ENCODE measurements at regions not wholly inside any gene's neighbourhood (a gene's known extent, or its start where the extent isn't known, plus 50 kb on each side); places are given as distances from the start of the nearest gene placed in this dataset.
"Not testable (repeated sequence)": the region's sequence is repeated elsewhere in the genome, so short reads cannot be mapped to it uniquely, and the experiment has no call there.

GRCh38 chr2:122670897-122671296, 915.4 kb downstream of the TSN start:
- ATAC-seq: no peak

DNA sequence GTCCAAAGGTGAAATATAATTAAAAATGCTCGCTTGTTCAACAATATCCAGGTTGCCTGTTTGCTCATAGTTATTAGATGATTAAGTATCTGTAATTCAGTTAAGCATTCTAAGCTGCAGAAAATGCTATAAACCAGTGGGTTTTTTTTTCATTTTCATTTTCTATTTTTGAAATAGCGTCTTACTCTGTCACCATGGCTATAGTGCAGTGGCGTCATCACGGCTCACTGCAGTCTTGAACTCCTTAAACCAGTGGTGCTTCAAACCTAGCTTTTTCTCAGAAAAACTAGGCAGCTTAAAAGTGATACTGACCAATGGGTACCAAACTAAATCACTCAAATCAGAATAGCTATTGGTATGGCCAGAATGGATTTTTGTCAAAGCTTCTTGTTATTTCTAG, 925.2 kb downstream of the TSN start:
- no peak for ATAC-seq

DNA sequence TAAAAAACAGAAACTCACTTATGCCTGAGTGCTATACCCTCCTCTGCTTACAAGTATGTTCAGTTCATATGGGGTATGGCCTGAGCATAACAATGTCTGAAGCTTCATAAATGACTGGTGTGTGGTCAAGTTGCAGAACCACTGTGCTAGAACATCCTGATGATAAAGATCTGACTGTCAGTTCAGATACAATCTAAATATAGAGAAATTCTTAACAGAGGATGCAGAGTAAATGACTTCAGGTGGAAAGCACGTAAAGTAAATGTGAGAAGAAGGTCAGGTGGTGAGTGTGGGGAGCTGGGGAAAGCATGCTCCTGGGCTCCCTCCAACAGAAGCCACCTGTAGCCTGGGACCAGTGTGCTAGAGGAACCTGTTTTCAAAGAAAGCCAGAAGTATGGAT, 926.2 kb downstream of the TSN start:
- ATAC-seq: no peak

GRCh38 chr2:122682356-122682755, 926.9 kb downstream of the TSN start:
- ATAC-seq: no peak

GRCh38 chr2:122683018-122683417, 927.6 kb downstream of the TSN start:
- ATAC-seq: no peak

GRCh38 chr2:122692400-122693083, 937.1 kb downstream of the TSN start:
- no peak for ATAC-seq

DNA sequence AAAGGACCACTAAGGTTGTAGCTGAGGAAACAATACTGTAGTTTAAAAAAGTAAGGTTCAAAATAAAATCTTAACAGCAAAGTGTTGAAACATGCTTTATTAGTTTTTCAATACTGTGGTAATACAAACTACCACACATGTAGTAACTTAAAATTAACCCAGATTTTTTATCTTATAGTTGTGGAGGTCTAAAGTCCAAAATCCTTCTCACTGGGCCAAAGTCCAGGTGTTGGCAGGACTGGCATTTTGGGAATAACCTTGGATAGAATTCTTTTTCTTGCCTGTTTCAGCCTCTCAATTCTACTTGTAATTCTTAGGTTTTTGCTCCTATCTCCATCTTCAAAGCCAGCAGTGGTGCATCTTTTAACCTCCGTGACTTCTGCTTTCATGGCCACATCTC, 942.0 kb downstream of the TSN start:
- no peak for ATAC-seq

- no peak for ATAC-seq
Measured at GRCh38 chr2:122703676-122704075, 948.2 kb downstream of the TSN start.

DNA sequence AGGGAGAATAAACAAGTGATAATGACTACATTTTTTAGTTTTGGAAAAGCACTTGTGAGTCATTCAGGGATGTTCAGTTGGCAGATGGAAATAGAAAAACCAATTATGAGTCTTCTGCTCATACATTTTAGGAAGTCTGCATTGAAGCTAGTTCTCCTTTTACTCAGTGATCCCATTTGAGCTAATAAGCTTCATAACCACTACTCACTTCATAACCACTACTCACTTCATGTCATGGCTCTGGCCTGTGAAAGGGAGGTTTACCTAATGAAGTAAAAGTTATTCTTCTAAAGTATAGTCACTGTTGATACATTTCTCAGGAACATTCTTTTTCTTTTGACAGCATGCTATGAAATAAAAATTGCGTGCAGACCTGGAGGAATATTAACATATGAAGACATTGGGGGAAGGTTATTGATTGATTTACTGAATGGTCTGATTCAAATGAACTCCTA, 948.7 kb downstream of the TSN start:
- ATAC-seq: no peak

DNA sequence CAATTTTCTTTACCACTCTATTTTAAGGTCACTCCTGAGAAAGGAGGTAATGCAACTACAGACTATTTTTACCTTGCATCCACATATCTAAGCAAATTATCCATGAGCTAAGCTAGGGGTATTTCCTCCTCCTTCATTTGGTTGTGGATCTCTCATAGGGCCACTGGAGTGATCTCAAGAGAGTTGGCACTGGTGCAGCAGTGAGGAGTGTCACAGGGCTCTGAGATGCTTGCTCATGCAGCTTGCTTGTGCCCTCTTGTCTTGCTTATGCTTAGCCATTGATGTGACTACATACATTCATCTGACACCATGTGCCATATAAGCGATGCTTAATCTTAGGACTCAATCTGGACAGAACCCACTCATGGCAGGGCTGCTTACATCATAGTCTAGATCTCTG, 950.3 kb downstream of the TSN start:
- ATAC-seq: no peak

DNA sequence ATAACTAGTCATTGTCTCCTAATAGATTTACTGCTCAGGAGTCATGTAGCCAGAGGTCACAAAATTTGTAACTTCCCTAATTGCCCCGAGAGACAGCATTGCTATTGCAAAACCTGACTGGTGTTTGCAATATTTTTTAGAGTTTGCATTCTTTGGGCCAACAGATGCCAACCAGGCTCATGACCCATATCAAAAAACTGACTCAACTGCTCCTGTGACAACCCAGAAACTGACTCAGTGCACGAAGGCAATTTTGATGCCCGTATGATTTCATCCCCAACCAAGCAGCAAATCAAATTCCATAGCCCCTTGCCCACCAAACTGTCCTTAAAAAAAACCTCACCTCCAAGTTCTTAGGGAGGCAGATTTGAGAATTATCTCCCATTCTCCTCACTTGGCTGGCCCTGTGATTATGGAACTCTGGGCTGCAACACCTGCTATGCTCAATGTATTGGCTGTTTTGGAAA, 951.3 kb downstream of the TSN start:
- no peak for ATAC-seq

- ATAC-seq: no peak
Measured at GRCh38 chr2:122707224-122707824, 951.9 kb downstream of the TSN start.

DNA sequence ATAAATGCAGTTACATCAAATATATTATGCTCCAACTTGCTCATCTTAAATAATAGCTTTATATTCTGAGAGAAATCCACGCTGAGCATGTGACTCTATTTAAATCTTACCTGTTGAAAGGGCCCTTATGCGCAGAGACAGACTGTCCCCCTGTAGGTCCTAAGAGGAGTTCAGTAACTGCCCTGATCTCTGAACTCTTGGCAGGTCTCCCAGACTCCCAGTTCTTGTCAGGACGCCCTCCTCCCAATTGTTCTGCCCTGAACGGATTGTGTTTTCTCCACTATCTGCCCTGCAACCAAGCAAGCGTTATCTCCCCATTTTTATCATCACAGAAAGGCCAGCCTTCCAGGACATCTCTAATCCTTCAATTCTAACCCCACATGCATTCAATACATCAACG, 954.6 kb downstream of the TSN start:
- no peak for ATAC-seq

DNA sequence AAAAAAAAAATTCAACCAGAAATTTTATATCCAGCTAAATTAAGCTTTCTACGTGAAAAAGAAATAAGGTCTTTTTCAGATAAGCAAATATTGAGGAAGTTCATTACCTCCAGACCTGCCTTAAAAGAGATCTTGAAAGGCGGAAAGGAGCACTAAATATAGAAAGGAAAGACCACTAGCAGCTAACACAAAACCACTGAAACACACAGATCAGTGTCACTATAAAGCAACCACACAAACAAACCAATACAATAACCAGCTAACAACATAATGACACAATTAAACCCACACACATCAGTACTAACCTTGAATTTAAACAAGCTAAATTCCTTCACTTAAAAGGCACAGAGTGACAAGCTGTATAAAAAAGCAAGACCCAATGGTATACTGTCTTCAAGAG, 958.3 kb downstream of the TSN start:
- ATAC-seq: no peak

DNA sequence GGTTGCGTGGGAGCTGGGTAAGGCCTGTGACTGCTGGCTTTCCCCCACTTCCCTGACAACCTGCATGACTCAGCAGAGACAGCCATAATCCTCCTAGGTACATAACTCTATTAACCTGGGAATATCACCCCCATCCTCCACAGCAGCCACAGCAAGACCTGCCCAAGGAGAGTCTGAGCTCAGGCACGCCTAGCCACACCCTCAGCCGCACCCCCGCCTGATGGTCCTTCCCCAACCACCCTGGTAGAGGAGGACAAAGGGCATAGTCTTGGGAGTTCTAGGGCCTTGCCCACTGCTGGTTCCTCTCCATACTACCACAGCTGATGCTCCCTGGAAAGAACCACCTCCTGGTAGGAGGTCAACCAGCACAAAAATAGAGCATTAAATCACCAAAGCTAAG, 965.4 kb downstream of the TSN start:
- not testable (repeated sequence) for ATAC-seq

- ATAC-seq: no peak
Measured at GRCh38 chr2:122734766-122735424, 979.4 kb downstream of the TSN start.

DNA sequence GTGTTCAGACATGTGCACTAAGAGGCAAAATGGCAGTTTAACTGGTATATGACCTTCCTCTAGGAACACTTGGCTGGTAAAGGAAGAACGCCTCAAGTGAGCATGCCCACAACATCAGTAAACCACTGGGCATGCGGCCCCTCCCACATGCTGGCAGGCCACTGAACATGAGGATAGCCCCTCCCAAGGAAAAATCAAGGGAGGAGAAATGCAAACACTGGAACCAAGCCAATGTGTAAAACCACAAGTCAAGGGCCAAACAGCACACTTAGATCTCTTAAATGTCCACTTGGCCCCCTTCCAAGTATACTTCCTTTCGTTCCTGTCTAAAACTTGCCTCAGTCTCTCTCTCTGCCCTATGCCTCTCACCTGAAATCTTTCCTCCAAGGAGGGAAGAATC, 980.8 kb downstream of the TSN start:
- ATAC-seq: no peak

GRCh38 chr2:122737429-122738077, 982.1 kb downstream of the TSN start:
- no peak for ATAC-seq

- ATAC-seq: no peak
Measured at GRCh38 chr2:122739732-122740593, 984.5 kb downstream of the TSN start.

DNA sequence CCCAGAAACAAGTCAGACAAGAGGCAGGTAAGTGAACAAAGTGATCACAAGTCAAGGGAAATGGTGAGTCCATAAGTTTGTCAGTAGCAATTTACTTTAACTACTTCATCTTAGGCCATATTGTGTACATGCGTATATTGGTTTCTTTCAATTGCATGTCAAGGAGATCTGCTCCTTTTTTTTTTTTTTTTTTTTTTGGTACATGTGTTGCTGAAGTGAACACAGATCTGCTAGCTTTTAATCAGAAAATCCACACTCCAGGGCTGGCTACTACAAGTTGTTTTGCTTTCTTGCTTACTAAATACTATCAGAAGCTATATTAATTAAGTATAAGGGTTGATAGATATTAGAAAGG, 985.1 kb downstream of the TSN start:
- no peak for ATAC-seq

DNA sequence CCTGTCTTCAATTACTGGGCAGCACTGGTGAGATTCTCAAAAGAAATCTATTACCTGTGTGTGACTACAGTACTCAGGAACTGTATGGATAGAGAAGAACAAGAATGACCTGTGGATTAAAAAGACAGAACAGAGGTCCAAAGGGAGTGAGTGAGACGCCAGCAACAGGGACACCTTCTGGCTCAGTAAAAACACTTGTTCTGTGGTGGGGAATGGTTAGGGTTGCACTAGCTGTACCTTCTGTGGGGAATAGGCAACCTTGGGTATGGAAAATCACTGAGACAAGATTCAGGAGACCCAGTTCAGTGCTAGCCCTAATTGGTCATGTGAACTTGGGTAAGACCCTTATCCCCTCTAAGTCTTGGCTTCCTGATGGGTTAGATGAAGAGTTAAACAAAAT, 986.0 kb downstream of the TSN start:
- no peak for ATAC-seq

DNA sequence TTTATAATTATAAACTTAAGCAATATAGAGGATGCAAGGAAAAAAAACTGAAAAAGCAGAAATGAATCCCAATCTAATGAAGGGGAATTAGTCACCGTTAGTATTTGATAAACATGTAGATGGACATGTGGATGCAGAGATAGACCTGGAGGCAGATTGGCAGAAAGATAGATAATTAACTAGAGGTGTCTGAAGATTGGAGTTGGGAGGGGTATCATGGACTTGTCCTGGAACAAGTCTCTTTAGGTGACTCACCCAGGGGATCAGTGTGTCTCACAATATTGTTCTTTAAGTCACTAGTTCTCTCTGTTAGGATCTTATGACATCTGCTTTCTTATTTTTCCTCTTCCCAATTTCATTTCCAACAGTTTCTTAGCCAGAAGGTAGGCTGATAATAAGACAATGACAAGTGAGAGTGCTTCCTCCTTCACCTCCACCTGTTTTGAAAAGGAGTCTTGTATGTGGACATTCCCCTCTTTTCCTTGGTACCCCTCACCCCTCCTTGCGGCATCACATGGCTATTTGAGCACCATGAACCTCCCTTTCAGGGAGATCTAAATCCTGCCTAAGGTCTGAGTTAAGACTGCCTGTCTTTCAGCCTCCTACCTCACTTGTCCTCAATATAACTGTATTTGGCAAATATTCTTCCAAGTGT, 987.7 kb downstream of the TSN start:
- ATAC-seq: no peak

Measured in esophagus mucosa (tissue), 1 donor.